ENCODE measurements at regions not wholly inside any gene's neighbourhood (a gene's known extent, or its start where the extent isn't known, plus 50 kb on each side); places are given as distances from the start of the nearest gene placed in this dataset.
"Not testable (repeated sequence)": the region's sequence is repeated elsewhere in the genome, so short reads cannot be mapped to it uniquely, and the experiment has no call there.

DNA sequence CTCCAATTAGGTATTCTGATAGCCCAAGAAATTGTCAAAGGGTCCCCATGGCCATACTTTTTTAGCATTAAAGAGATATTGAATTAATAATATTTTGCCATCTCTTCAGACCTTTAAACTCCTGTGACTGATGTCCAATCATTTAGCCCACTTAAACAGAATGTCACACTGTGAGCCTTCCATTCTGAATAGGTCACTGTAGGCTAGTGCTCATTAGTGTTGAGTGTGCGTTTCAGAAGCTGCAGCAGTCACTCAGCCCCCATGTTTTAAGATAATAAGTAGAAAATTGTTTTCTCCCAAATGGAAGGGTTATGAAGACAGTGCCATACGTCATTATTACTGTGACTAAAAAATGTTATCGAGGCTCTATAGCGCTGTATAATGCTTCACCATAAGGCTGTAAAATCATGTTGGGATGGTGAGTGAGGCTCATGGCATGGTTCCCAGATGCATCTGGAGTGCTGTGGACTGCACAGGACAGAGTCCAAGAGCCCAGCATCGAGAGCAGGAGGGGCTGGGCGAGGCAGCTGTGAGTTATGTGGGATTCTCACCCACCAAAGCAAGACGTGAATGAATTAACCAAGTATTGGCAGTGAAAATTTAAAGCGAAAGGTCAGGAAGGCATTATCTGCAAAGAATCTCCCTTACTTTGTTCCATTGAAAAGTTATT lies 2112.9 kb upstream of the WWC1 start:
- no peak for DNase-seq

DNA sequence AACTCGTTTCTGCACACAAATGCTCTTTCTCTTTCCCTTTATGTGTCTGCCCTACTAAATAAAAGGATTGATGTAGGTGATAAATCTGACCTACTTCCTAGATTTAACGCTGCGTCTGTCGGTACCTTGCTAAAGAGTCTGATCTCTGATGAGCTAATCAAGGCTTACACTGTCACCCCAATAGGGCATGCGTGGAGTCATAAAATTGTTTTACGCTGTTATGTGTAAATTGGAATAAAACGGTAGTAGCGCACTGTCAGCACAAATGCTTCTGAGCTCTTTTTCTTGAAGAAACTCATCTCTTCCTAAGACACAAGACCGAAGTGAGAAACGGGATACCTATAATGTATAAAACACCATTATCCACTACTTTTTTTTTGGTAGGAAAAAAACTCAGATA lies 2106.3 kb upstream of the WWC1 start:
- DNase-seq = no peak

DNA sequence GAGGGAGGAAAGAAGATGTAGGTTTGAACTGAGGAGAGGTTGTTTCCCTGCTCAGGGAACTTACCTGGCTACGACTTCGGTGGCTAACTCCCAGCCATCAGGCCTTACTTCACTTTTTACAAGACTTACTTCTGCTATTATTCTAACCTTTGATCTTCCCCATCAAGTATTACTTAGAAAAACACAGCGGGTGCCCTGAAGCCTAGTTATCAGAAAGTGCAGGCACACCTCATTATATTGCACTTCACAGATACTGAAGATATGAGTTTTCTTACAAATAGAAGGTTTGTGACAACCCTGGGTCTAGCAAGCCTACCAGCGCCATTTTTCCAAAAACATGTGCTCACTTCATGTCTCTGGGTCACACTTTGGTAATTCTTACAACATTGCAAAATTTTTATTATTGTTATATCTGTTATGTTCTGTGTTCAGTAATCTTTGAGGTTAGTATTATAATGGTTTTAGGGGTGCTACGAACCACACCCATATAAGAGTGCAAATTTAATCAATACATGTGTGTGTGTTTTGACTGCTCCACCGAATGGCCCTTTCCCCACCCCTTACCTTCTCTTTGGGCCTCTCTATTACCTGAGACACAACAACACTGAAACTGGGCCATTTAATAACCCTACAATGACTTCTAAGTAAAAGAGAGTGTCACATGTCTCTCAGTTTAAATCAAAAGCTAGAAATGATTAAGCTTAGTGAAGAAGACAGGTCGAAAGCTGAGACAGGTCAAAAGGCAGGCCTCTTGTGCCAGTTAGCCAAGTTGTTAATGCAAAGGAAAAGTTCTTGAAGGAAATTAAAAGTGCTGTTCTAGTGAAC lies 2102.7 kb upstream of the WWC1 start:
- no peak for DNase-seq

DNA sequence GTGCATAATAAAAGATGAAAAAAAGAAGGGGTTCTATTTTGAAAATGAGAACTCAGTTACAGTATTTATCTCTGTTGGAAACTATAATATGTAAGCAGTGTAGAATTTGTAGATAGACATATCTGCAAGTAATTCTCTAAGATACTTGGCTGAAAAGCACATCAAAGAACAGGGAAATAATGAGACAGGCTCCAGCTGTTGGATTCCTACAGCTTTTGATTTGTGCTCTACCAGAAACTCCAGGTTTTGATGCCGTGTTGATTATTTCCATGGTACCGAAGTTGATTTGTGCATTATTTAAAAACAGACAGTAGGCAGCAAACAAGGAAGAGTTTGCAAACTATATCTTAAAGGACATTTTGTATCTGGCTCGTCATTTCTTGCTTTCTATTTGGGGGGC lies 2098.7 kb upstream of the WWC1 start:
- DNase-seq = no peak

DNA sequence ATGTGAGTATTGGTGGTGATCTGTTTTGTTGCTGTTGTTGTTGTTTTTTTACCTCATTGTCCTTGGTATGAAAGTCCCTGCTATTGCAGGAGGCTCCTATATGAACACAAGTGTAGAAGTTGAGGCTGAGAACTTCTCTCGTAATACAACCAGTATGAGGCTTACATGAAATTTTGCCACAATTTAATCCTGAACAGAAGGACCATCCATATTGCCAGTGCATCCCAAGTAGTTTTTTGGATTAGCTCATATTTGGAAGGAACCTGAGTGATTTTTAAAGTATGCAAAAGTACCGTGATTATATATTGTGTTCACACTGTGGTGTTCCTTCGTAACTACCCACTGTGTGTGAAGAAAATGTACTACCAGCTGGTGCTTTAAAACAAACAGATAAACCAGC lies 2095.5 kb upstream of the WWC1 start:
- DNase-seq = no peak

DNA sequence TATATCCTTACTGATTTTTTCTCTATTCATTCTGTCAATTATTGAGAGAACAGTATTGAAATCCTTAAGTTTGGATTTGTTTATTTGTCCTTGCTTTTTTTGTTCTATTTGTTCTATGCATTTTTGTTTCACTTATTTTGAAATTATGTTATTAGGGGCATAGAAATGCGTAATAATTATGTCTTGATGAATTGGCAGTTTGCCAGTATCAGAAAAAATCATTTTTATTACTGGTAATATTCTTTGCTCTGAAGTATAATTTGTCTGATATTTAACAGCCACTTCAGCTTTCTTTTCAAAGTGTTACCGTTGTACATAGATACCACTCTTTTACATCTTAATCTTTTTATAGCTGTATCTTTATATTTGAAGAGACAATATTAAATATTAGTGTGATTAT lies 2090.9 kb upstream of the WWC1 start:
- no peak for DNase-seq

DNA sequence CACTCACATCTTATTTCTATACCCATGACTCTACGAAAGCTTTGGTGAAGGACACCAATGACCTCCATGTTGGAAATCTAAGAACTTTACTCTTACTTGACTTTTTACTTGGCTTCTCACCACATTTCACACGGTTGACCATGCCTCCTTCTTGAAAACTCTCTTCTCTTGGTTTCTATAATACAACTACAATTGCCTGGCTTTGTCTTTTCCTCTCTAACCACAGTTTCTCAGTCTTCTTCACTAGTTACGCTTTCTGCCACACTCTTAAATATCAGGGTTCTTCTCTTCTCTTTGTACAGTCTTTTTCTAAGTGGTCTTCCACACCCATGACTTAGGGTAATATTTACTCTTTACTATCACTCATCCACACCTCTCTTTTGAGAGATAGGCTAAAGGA lies 2079.8 kb upstream of the WWC1 start:
- no peak for DNase-seq

DNA sequence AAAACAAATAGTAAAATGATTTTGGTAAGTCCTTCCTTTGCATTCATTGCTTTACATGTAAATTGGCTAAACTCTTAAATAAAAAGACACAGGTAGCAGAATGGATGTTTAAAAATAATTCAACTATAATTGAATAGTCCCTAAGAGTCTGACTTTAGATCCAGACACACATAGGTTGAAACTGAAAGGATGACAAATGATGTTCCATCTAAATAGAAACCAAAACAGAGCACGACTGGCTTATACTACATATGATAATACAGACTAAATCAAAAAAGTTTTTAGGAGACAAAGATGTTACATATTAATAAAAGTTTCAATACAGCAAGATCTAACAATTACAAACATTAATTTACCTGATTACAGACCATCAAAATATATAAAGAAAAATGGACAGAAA lies 2055.1 kb upstream of the WWC1 start:
- no peak for DNase-seq

DNA sequence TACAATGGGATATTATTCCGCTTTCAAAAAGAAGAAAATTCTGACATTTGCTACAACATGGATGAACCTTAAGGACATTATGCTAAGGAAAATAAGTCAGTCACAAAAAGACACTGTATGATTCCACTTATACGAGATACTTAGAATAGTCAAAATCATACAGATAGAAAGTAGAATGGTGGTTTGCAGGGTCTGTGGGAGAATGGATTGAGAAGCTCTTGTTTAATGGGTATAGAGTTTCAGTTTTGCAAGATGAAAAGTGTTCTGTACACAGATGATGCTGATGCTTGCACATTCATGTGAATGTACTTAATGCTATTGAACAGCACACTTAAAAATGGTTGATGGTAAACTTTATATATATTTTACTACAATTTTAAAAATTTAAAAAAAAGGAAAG lies 2050.7 kb upstream of the WWC1 start:
- no peak for DNase-seq

DNA sequence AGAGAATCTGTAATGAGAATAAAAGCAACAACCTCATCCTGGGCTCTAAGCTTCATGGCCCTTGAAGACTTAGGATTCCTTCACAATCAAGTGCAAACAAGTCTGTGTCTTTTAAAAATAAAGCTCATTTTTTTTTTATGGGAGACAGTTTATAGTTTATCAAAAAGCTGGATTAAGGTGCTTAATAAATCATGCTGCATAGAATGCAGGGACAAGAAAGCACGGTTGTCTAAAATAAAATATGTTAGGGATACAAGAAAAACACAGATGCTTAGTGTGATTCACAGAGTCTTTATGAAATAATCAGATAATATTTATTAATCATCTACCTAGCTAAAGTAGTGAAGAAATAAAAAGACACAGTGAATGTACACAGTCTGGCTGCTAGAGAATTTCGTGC lies 2045.9 kb upstream of the WWC1 start:
- DNase-seq = no peak

DNA sequence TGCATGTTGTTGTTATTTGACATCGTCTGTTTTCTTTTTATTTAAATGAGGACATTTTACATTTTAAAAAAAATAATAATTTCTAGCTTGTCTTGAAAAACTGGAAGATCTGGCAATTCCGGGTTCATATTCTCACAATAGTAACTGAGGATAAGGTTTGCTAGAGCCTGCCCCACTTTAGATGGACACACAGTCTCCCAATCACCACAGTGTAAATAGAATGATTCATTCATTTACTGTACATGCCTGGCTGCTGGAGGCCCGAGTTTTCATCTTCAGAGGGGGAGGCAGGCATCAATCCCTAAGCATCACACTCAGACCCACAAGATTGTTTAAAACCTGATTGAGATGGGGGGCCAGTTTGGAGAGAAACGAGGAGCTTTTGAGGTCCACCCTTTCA lies 2039.7 kb upstream of the WWC1 start:
- no peak for DNase-seq

DNA sequence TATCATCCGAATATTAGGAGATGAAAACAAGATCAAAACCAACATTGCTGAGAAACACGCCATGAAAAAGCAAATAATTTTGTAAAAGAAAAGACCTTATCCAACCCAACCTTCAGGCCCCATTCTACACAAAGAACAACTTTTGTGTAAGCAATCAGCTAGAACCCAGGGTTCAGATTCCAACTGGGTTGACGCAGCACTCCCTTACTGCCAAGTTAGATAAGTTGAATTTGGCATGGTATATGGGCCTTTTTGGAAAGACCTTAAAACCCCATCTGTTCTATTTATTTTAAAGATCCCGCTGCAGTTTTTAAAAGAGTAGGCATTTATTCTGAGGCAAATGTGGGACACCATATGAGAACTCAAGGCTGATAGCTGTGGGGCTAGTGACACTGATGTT lies 2033.8 kb upstream of the WWC1 start:
- no peak for DNase-seq

DNA sequence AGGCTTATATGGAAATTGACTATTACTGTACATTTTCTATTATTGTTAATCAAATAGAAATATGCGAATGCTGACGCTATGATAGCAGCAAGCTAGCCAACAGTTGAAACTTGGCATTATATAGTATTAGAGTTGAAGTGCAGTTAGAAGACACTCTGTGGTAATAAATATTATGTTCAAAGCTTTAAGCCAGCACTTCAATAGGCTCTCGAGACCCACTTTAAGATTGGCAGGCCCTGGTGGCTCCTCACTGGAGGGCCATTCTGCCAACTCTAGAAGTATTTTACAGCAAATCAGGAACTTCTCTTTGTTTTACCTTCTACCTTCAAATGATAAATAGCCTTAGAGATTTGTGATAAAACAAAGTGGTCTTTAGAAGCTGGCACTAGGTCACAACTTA lies 2029.0 kb upstream of the WWC1 start:
- DNase-seq = no peak

DNA sequence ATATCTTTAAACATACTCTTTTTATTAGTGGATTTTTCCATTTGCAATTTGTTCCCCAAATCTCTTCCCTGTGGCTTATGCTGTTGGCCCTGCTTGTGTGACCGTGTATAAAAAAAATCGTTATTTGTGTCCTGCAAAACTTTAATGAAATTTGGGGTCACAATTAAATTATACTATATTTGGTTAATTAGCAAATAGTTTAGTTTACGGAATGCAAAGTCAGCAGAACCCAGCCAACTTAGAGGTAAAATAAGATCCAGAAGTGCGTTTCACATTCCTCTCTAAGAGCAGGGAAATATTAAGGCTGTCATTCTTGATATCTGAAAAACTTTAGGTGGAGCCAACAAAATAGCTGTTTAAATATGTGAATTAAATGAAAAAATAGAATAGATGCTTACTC lies 2023.5 kb upstream of the WWC1 start:
- DNase-seq = no peak

DNA sequence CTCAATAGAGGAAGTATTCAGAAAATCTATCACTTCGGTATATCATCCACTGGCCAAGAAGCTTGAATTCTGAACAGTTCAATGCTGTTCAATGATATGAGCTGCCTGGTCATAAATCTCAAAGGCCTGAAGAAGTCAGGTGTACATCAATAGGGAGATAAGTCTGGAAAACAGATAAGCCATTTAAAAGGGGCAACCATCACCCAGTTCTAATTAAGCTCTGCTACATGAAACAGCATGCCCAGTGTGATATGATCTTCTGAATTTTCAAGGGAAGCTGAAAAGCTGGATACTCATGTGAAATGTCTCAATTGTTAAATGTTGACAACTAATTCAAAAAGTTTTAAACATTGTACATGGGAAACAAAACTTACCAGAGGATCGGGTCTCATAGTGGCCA lies 2020.7 kb upstream of the WWC1 start:
- no peak for DNase-seq

DNA sequence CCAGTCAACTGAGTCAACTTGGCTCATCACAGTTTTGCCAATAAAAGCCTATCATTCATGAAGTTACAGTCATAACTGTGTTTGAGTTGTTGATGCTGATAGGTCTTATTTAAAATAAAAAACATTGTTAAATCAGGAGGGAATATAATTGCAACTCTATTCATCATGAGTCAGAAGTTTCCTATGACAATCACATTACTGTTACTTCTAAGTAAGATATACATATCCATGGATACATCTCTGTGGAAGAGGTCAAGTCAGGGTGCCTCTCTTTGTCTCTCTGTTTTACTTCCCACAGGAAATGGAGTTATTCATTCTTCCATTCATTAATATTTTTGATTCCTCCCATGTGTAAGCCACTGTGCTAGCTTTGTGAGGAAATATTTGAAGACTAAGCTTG lies 2015.4 kb upstream of the WWC1 start:
- DNase-seq = no peak

DNA sequence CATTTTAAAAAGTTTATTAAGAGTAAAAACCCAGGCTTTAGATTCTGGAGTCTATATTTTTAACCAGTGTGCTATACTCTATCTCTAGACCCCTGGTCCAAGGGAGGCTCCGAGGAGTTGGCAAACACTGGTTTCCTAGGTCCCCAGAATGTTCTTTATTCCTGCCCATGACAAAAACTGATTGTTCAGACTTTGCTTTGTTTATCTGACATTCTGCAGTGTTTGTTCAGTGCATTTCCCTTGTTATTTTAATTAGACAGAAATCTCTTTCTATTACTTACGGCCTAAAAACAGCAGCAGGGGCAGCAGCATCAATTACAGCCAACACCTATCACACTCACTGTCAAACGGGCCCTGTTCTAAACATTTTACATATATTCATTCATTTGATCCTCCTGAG lies 2011.6 kb upstream of the WWC1 start:
- DNase-seq = no peak

DNA sequence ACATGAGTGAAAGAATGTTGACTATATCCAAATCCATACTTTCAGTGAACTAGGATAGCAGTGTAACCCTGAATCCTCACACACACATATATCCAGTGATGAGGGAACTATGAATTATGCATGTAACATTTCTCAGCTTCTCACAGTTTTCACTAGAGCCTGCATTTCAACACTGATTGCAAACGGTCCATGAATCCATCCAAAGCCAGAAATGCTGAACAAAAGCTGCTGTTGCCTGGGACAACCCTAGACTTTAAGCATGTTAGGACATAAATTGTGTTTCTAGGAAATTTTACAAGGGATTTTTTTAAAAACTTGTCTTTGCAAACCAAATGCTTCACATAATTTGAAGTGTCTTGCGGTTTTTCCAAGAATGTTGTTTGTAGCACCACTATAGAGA lies 2010.0 kb upstream of the WWC1 start:
- DNase-seq = no peak

DNA sequence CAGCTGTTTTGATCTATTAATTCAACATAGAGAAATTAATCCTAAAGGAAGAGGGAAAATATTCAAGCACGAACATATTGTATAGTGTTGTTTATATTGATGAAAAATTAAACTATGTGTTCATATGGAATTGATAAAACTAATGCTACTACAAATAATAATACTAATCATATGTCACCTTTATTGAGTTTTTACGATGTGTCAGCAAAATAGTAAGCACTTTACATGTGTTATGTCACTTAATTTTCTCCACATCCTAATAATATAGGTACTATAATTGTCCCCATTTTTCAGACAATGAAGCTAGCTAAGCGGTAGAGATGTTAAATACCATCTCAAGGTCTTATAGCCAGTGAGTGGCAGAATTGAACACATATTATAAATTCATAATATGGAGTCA lies 2008.5 kb upstream of the WWC1 start:
- DNase-seq = no peak

DNA sequence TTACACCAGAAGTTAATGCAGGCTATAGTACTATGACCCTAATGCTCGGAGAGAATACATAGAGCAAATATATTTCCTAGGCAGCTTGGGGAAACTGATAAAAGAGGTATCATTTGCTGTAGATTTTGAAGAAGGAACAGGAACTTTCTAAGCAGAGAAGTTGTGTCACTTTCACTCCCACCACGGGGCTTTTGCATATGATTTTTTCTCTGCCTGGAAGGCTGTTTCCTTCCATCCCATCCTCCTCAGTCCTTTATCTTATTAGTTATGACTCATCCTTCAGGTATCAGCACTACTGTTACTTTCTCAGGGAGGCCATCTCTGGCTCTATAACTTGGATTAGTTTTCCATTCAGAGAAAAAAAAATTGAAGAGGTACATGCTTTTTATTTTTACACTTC lies 2006.1 kb upstream of the WWC1 start:
- DNase-seq = no peak

DNA sequence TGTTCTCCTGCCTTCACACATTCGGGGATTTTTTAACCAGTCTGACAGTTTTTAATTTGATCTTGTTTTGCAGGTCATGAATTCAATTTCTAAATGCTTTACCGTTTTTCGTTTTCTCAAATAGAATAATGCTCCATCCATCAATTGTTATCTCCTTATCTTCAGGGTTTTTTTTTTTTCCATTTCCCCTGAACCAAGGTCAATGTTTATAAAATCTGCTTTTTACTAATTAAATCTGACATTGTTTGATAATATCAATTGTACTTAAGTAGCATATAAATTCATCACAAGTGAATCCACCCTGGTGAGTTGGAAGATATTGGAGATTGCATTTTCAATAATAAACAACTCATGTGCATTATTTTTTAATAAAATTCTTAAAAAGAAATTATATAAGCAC lies 2004.6 kb upstream of the WWC1 start:
- no peak for DNase-seq

DNA sequence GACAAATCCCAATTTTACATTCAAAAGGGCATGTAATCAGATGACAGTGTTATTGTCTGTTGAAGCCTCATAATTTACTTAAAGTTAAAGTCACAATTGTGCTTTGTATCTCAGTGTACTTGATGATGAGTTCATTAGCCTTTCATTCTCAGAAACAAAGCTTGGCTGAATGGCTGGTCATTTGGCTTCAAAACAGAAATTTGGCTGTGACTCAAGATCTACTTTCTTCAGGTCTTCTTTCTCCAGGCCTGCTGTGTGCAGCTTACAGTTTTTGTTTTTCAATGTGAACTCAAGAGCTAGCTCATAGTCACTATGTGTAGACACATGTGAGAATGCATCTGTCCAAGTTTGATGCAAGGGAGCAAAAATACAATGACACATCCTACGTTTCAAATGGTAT lies 2003.6 kb upstream of the WWC1 start:
- no peak for DNase-seq

DNA sequence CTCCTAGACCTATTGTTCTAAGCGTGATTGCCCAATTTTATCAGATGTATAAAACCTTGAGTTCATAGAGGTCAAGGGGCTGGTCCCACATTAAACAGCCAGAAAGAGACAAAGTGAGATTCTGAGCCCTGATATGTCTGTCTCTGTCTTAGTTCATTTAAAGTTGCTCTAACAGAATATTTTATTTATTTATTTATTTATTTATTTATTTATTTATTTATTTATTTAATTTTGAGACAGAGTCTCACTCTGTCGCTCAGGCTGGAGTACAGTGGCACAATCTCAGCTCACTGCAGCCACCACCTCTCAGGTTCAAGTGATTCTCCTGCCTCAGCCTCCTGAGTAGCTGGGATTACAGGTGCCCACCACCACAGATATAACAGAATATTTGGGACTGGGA lies 1999.6 kb upstream of the WWC1 start:
- not testable (repeated sequence) for DNase-seq

DNA sequence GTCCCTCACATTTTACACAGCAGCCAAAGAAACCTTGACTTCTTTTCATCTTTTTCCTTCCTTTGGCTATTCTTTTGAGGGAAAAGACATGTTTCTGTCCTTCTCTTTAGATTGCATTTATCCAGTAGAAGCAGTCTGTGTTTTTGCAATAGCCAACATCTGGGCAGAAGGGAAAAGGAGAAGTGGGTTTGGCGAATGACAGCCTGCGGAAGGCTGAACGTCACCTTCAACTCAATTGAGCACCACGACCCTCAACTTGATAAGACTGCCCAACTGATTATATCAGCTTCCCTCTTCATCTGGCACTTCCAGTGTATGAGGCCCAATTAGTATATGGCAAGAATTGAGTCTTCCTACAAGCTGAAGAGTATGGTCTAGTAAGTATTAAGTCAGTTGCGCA lies 1997.6 kb upstream of the WWC1 start:
- DNase-seq = no peak

DNA sequence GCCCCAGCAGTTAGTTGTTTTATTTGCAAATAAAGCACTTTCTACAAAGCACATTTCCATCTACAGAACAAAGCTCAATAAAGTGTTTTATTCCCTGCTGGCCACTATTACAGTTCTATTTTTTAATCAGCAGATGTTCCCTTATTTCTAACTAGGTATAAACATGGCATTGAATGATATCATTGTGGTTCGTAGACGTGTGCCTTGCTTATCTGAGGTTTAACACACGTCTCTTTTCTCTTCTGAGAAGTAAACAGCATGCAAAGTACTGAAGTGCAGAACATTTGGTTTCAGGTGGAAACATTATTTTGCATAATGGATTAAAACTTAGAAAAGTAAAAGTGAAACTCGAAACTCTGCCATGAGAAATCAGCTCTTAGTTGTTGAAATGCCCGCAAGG lies 1989.3 kb upstream of the WWC1 start:
- DNase-seq = no peak

Data from bone marrow (tissue), 2 donors.